Type B pancreatic cell (in vitro differentiated cells): ENCODE measurements at regions not wholly inside any gene's neighbourhood (a gene's known extent, or its start where the extent isn't known, plus 50 kb on each side); places are given as distances from the start of the nearest gene placed in this dataset.

Experiments
- DNase-seq: peaks from one replicate; pipeline ENCODE4 v3.0.0; 2021; ENCODE audit warnings: mixed read lengths; ENCODE audit not compliant: unreplicated experiment; ENCODE audit errors: extremely low spot score
- H3K27ac Mint-ChIP-seq: 2 replicates; pipeline ENCODE4 v1.8.0; 2021; ENCODE audit warnings: mild to moderate bottlenecking, mixed read lengths
- H3K27me3 Mint-ChIP-seq: 2 replicates; pipeline ENCODE4 v1.8.0; 2021; ENCODE audit warnings: mixed read lengths
- H3K36me3 Mint-ChIP-seq: 2 replicates; pipeline ENCODE4 v1.8.0; 2021; ENCODE audit warnings: mixed read lengths
- H3K4me1 Mint-ChIP-seq: one replicate; pipeline ENCODE4 v1.8.0; 2021; ENCODE audit warnings: mixed read lengths; ENCODE audit not compliant: unreplicated experiment
- H3K4me3 Mint-ChIP-seq: 2 replicates; pipeline ENCODE4 v1.8.0; 2021; ENCODE audit warnings: mild to moderate bottlenecking, mixed read lengths
- H3K9me3 Mint-ChIP-seq: 2 replicates; pipeline ENCODE4 v1.8.0; 2021; ENCODE audit warnings: mixed read lengths
- CTCF ChIP-seq: fragments of 200-600 bp; sonication (generic); conservative IDR thresholded peaks from 2 replicates; pipeline ENCODE4 v1.5.0; 2021; ENCODE audit warnings: antibody characterized with exemption, mild to moderate bottlenecking

- DNase-seq = no peak
- Mint-ChIP-seq H3K27ac (no peak overlapping the region), H3K9me3 (peaks cover 9% of the 10 kb centered on the region)
Measured at GRCh38 chr9:108045851-108046250, 556.3 kb upstream of the KLF4 start.

DNA sequence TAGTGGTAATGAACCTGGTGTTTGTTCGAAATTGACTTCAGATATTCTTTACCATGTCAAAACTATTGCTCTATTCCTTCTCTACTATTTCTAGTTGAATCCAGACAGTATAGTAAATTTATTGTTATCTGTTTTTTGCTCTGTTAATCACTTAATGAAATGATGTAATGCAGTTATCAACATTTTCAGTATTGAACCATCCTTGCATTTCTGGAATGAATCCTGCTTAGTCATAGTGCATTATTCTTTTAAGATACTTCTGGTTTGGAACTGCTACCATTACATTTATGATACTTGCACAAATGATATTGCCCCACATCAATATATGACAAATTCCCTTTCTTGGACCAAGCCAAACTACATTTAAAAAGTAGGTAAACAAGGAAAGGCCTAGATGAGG, 554.0 kb upstream of the KLF4 start:
- Mint-ChIP-seq H3K36me3 (no peaks in the 10 kb centered on the region), H3K27me3 (no peaks in the 10 kb centered on the region), H3K4me1 (no peaks in the 10 kb centered on the region), H3K9me3 (peaks cover 9% of the 10 kb centered on the region), H3K27ac (no peak overlapping the region), H3K4me3 (no peak overlapping the region)
- DNase-seq = no peak
- no peak for TF ChIP-seq CTCF

More at GRCh38 chr9:108045851-108046250, 556.3 kb upstream of the KLF4 start:
- Mint-ChIP-seq H3K27me3 (no peaks in the 10 kb centered on the region), H3K4me3 (no peak overlapping the region), H3K4me1 (no peaks in the 10 kb centered on the region), H3K36me3 (no peaks in the 10 kb centered on the region)
- no peak for TF ChIP-seq CTCF

DNA sequence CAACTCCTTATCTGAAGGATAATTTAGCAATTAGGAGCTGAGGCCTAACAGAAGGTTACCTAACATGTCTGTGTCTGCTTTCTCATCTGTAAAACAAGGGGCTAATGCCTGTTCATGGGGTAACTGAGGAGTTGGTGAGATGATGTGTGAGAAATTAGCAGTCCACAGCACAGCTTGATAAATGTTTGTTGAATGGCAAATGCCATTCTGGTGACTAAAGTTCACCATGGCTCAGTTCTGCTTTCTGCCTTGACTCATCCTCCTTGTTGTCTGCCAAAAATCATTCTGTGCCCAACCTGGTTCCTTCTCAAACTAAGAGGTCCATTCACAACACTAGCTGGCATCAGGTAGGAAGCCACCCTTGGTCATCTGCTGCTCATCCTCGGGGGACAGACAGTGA, 552.0 kb upstream of the KLF4 start:
- peaks cover 5% of the 10 kb centered on the region for H3K9me3 Mint-ChIP-seq
- H3K4me1 Mint-ChIP-seq = no peaks in the 10 kb centered on the region
- H3K4me3 Mint-ChIP-seq = no peak overlapping the region
- DNase-seq = no peak
- H3K36me3 Mint-ChIP-seq = no peaks in the 10 kb centered on the region
- H3K27ac Mint-ChIP-seq = no peak overlapping the region
- no peak for TF ChIP-seq CTCF
- peaks cover 14% of the 10 kb centered on the region for H3K27me3 Mint-ChIP-seq

- Mint-ChIP-seq H3K36me3 (no peaks in the 10 kb centered on the region), H3K9me3 (peaks cover 5% of the 10 kb centered on the region), H3K27me3 (peaks cover 15% of the 10 kb centered on the region), H3K27ac (no peak overlapping the region), H3K4me3 (no peak overlapping the region), H3K4me1 (no peaks in the 10 kb centered on the region)
- DNase-seq = no peak
- no peak for TF ChIP-seq CTCF
Measured at GRCh38 chr9:108040783-108041182, 551.2 kb upstream of the KLF4 start.

DNA sequence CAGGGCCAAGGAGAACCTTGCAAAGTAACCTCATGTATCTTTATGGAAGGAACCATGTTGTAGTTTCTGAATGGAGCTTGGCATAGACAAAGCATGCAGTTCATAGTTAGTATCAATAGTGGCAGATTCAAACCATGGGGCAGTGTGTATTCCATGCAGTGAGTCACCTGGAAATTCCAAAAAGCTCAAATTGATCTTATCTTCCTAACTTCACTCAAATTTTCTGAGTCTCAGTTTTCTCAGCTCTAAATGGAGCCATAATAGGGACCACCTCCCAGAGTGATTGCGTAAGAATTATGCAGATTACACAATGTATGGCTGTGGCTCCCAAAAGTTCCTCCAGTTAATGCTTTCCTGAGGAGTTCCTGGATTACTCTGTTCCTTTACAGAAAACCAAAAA, 549.9 kb upstream of the KLF4 start:
- H3K4me1 Mint-ChIP-seq = no peaks in the 10 kb centered on the region
- peaks cover 17% of the 10 kb centered on the region for H3K27me3 Mint-ChIP-seq
- H3K27ac Mint-ChIP-seq = no peak overlapping the region
- H3K9me3 Mint-ChIP-seq = peaks cover 5% of the 10 kb centered on the region
- no peak for TF ChIP-seq CTCF
- no peak for DNase-seq
- no peaks in the 10 kb centered on the region for H3K36me3 Mint-ChIP-seq
- no peak overlapping the region for H3K4me3 Mint-ChIP-seq

DNA sequence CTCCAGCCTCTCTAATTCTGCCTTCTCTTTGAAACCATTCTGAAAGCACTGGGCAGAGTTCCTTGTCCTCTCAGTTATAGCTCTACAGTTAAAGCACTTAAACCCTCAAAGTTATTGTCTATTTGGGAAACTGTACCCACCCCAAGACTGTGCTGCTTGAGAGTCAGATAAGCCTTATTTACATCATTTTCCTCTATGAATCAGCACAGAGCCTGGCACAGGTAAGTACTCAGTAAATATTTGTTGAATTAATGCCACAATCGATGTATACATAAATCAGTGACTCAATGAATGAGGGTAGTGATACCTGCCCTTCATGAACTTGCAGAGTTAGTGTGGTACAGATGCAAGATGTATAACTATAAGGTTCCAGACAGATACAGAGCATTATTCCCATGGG, 549.4 kb upstream of the KLF4 start:
- H3K36me3 Mint-ChIP-seq = no peaks in the 10 kb centered on the region
- no peak overlapping the region for H3K4me3 Mint-ChIP-seq
- H3K4me1 Mint-ChIP-seq = no peaks in the 10 kb centered on the region
- H3K27ac Mint-ChIP-seq = no peak overlapping the region
- no peak for DNase-seq
- H3K9me3 Mint-ChIP-seq = peaks cover 5% of the 10 kb centered on the region
- no peak for TF ChIP-seq CTCF
- peaks cover 19% of the 10 kb centered on the region for H3K27me3 Mint-ChIP-seq
